Smooth muscle cell (in vitro differentiated cells): ENCODE measurements at regions not wholly inside any gene's neighbourhood (a gene's known extent, or its start where the extent isn't known, plus 50 kb on each side); places are given as distances from the start of the nearest gene placed in this dataset.
"Not testable (repeated sequence)": the region's sequence is repeated elsewhere in the genome, so short reads cannot be mapped to it uniquely, and the experiment has no call there.

Experiments used
- DNase-seq: peaks from one replicate; lab custom pipeline; 2025; ENCODE audit not compliant: unreplicated experiment; lab: John Stamatoyannopoulos, UW
- H2AFZ ChIP-seq: fragments of 200-600 bp; sonication (generic); 2 replicates; pipeline ENCODE4 v1.6.0; 2016; ENCODE audit warnings: antibody characterized with exemption, low read depth, mild to moderate bottlenecking
- H3F3A ChIP-seq: fragments of 200-600 bp; sonication (generic); 2 replicates; pipeline ENCODE4 v1.6.0; 2017; ENCODE audit warnings: antibody characterized with exemption, low read depth
- H3K27ac ChIP-seq: fragments of 200-600 bp; sonication (generic); 2 replicates; pipeline ENCODE4 v1.5.1; 2016; ENCODE audit warnings: low read depth, mild to moderate bottlenecking
- H3K27me3 ChIP-seq: fragments of 200-600 bp; sonication (generic); 2 replicates; pipeline ENCODE4 v1.6.1; 2016; ENCODE audit warnings: low read depth, mild to moderate bottlenecking
- H3K36me3 ChIP-seq: fragments of 200-600 bp; sonication (generic); 2 replicates; pipeline ENCODE4 v1.5.1; 2016; ENCODE audit warnings: low read depth
- H3K4me1 ChIP-seq: fragments of 200-600 bp; sonication (generic); 2 replicates; pipeline ENCODE4 v1.5.1; 2016; ENCODE audit warnings: low read depth
- H3K4me2 ChIP-seq: fragments of 200-600 bp; sonication (generic); 2 replicates; pipeline ENCODE4 v1.6.0; 2016; ENCODE audit warnings: mild to moderate bottlenecking
- H3K4me3 ChIP-seq: fragments of 200-600 bp; sonication (generic); 2 replicates; pipeline ENCODE4 v1.5.1; 2016; ENCODE audit warnings: mild to moderate bottlenecking
- H3K79me2 ChIP-seq: fragments of 200-600 bp; sonication (generic); 2 replicates; pipeline ENCODE4 v1.6.0; 2016; ENCODE audit warnings: low read depth, mild to moderate bottlenecking
- H3K9ac ChIP-seq: fragments of 200-600 bp; sonication (generic); 2 replicates; pipeline ENCODE4 v1.6.0; 2016; ENCODE audit warnings: low read depth
- H3K9me3 ChIP-seq: fragments of 200-600 bp; sonication (generic); replicated peaks from 2 replicates; pipeline ENCODE4 v1.5.1; 2016; ENCODE audit warnings: low read depth
- H4K20me1 ChIP-seq: fragments of 200-600 bp; sonication (generic); 2 replicates; pipeline ENCODE4 v1.6.0; 2016; ENCODE audit warnings: low read depth
- CTCF ChIP-seq: fragments of 200-600 bp; sonication (generic); IDR thresholded peaks from 2 replicates; pipeline ENCODE4 v1.5.1; 2017; ENCODE audit warnings: borderline replicate concordance, mild to moderate bottlenecking, antibody characterized with exemption; ENCODE audit not compliant: insufficient read depth, poor library complexity, severe bottlenecking
- WGBS: methylation state at CpG from one replicate; pipeline ENCODE4 v1.1.7; 2016; ENCODE audit warnings: low lambda C conversion rate; 5-methylcytosine and 5-hydroxymethylcytosine counted together

- Histone ChIP-seq H3K9me3 (no peaks in the 10 kb centered on the region), H2AFZ (no peak overlapping the region), H3K9ac (no peak overlapping the region), H3K36me3 (no peaks in the 10 kb centered on the region), H3K4me2 (no peak overlapping the region), H3F3A (no peaks in the 10 kb centered on the region), H3K27me3 (no peaks in the 10 kb centered on the region), H3K79me2 (no peaks in the 10 kb centered on the region), H3K4me3 (no peak overlapping the region), H3K4me1 (no peaks in the 10 kb centered on the region), H4K20me1 (no peaks in the 10 kb centered on the region), H3K27ac (no peak overlapping the region)
- no peak for DNase-seq
- 82% methylated on average over 5 of the region's 5 CpGs for WGBS
- no peak for TF ChIP-seq CTCF
Observed at GRCh38 chr5:163578652-163579051, 73.2 kb downstream of the MAT2B start.

GRCh38 chr5:163579729-163580128 lies 74.3 kb downstream of the MAT2B start:
- no peaks in the 10 kb centered on the region for H4K20me1 ChIP-seq
- H3K27ac ChIP-seq: no peak overlapping the region
- TF ChIP-seq CTCF: no peak
- no peaks in the 10 kb centered on the region for H3K9me3 ChIP-seq
- no peak for DNase-seq
- 94% methylated on average over 4 of the region's 4 CpGs for WGBS
- no peak overlapping the region for H2AFZ ChIP-seq
- no peak overlapping the region for H3K4me2 ChIP-seq
- no peaks in the 10 kb centered on the region for H3K27me3 ChIP-seq
- H3K4me3 ChIP-seq: no peak overlapping the region
- H3F3A ChIP-seq: no peaks in the 10 kb centered on the region
- no peaks in the 10 kb centered on the region for H3K4me1 ChIP-seq
- no peak overlapping the region for H3K9ac ChIP-seq
- no peaks in the 10 kb centered on the region for H3K79me2 ChIP-seq
- H3K36me3 ChIP-seq: no peaks in the 10 kb centered on the region

GRCh38 chr5:163580516-163580915 lies 75.1 kb downstream of the MAT2B start:
- H3K79me2 ChIP-seq: no peaks in the 10 kb centered on the region
- no peaks in the 10 kb centered on the region for H3K4me1 ChIP-seq
- no peak overlapping the region for H3K4me2 ChIP-seq
- H3K9me3 ChIP-seq: no peaks in the 10 kb centered on the region
- no peak overlapping the region for H3K27ac ChIP-seq
- no peaks in the 10 kb centered on the region for H3K27me3 ChIP-seq
- 89% methylated on average over 2 of the region's 2 CpGs for WGBS
- DNase-seq: no peak
- H2AFZ ChIP-seq: no peak overlapping the region
- H3K4me3 ChIP-seq: no peak overlapping the region
- H3K36me3 ChIP-seq: no peaks in the 10 kb centered on the region
- TF ChIP-seq CTCF: no peak
- H3K9ac ChIP-seq: no peak overlapping the region
- H4K20me1 ChIP-seq: no peaks in the 10 kb centered on the region
- H3F3A ChIP-seq: no peaks in the 10 kb centered on the region

GRCh38 chr5:163583491-163584153 lies 78.2 kb downstream of the MAT2B start:
- not testable (repeated sequence) for H3F3A ChIP-seq, H3K27me3 ChIP-seq, H3K27ac ChIP-seq, DNase-seq, H3K4me2 ChIP-seq, H3K79me2 ChIP-seq, H2AFZ ChIP-seq, H3K9me3 ChIP-seq, H3K4me3 ChIP-seq, H3K4me1 ChIP-seq, H3K36me3 ChIP-seq, H3K9ac ChIP-seq, H4K20me1 ChIP-seq
- 92% methylated on average over 17 of the region's 50 CpGs for WGBS
